Natural killer cell treated with Interleukin-12 subunit alpha and Interleukin-12 subunit beta and Interleukin-15 and Interleukin-18, amount 100 ng/mL, for 72 hours (primary cell): ENCODE measurements at regions not wholly inside any gene's neighbourhood (a gene's known extent, or its start where the extent isn't known, plus 50 kb on each side); places are given as distances from the start of the nearest gene placed in this dataset.

Experiments
- ATAC-seq, 2 donors: fragments of 150-1000 bp; cut with Tn5 transposase in 1 of 2; sonication (Bioruptor Pico), chemical (Tn5 transposase) in 1 of 2; 2 replicates each; pipeline ENCODE4 v1.10.0; 2021
- DNase-seq: peaks from one replicate; pipeline ENCODE4 v3.0.0; 2022; ENCODE audit warnings: low spot score
- H3K27ac Mint-ChIP-seq, 2 donors: 1 replicate in 1 of 2; 2 replicates in 1 of 2; pipeline ENCODE4 v1.8.0; 2022; ENCODE audit warnings: mixed read lengths in 2 of 2, mild to moderate bottlenecking in 1 of 2, moderate library complexity in 1 of 2
- H3K27me3 Mint-ChIP-seq, 2 donors: 1 replicate in 1 of 2; 2 replicates in 1 of 2; pipeline ENCODE4 v1.8.0; 2022; ENCODE audit warnings: mixed read lengths in 2 of 2
- H3K36me3 Mint-ChIP-seq: one replicate; pipeline ENCODE4 v1.8.0; 2022; ENCODE audit warnings: mixed read lengths
- H3K4me1 Mint-ChIP-seq, 2 donors: 1 replicate in 1 of 2; 2 replicates in 1 of 2; pipeline ENCODE4 v1.8.0; 2022; ENCODE audit warnings: low read depth in 2 of 2, mixed read lengths in 2 of 2, mild to moderate bottlenecking in 1 of 2
- H3K4me3 Mint-ChIP-seq: one replicate; pipeline ENCODE4 v1.8.0; 2022; ENCODE audit warnings: mixed read lengths
- H3K9me3 Mint-ChIP-seq: 2 replicates; pipeline ENCODE4 v1.8.0; 2022; ENCODE audit warnings: mixed read lengths

- no peak overlapping the region for H3K4me3 Mint-ChIP-seq
- no peaks in the 10 kb centered on the region for H3K27me3 Mint-ChIP-seq
- ATAC-seq, result peak in 1 of 2 donors; percentile 7
- H3K36me3 Mint-ChIP-seq, result no peaks in the 10 kb centered on the region
- no peak overlapping the region for H3K27ac Mint-ChIP-seq
- H3K4me1 Mint-ChIP-seq, result peaks cover 0 to 7% of the 10 kb centered on the region in 2 donors
- no peaks in the 10 kb centered on the region for H3K9me3 Mint-ChIP-seq
- no peak for DNase-seq
Measured at GRCh38 chr22:49585461-49586243, 242.0 kb downstream of the BRD1 start.

GRCh38 chr22:49583886-49584505, 243.7 kb downstream of the BRD1 start:
- Mint-ChIP-seq H3K36me3 (no peaks in the 10 kb centered on the region), H3K27me3 (no peaks in the 10 kb centered on the region), H3K4me3 (no peak overlapping the region), H3K9me3 (no peaks in the 10 kb centered on the region), H3K4me1 (peaks cover 0 to 5% of the 10 kb centered on the region in 2 donors), H3K27ac (no peak overlapping the region)
- ATAC-seq, result no peak
- DNase-seq, result no peak

GRCh38 chr22:49583341-49583740, 244.3 kb downstream of the BRD1 start:
- Mint-ChIP-seq H3K4me1 (peaks cover 0 to 5% of the 10 kb centered on the region in 2 donors), H3K36me3 (no peaks in the 10 kb centered on the region), H3K27me3 (no peaks in the 10 kb centered on the region), H3K9me3 (no peaks in the 10 kb centered on the region), H3K27ac (no peak overlapping the region), H3K4me3 (no peak overlapping the region)
- ATAC-seq (no peak), DNase-seq (no peak)

DNA sequence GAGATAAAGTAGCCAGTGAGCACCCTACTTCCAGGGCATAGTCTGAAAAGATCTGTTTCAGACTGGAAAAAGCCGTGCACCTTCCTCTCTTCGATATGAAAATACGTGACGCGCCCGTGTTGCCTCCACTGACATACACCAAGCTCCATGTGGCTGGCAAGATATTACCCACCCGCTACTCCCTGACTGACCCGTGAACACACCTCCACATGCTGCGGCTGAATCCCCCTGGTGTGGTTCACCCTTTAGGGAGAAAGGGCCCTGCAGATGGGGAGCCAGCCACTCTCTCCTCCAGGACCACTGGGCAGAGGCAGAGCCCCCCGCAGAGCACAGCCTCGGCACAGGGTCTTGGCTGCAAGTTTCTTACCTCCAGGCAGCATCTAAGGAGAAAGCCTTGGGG, 245.0 kb downstream of the BRD1 start:
- Mint-ChIP-seq H3K27ac (no peak overlapping the region), H3K36me3 (no peaks in the 10 kb centered on the region), H3K4me3 (no peak overlapping the region), H3K4me1 (peaks cover 0 to 5% of the 10 kb centered on the region in 2 donors), H3K27me3 (no peaks in the 10 kb centered on the region), H3K9me3 (no peaks in the 10 kb centered on the region)
- DNase-seq, result no peak
- ATAC-seq, result no peak

GRCh38 chr22:49582181-49582580, 245.5 kb downstream of the BRD1 start:
- Mint-ChIP-seq H3K4me1 (peaks cover 0 to 7% of the 10 kb centered on the region in 2 donors), H3K4me3 (no peak overlapping the region), H3K36me3 (no peaks in the 10 kb centered on the region), H3K9me3 (no peaks in the 10 kb centered on the region), H3K27me3 (no peaks in the 10 kb centered on the region), H3K27ac (no peak overlapping the region)
- ATAC-seq, result no peak
- no peak for DNase-seq

GRCh38 chr22:49580024-49580423, 247.6 kb downstream of the BRD1 start:
- H3K27me3 Mint-ChIP-seq, result no peaks in the 10 kb centered on the region
- H3K4me3 Mint-ChIP-seq, result no peak overlapping the region
- ATAC-seq (no peak), DNase-seq (no peak)
- H3K9me3 Mint-ChIP-seq, result no peaks in the 10 kb centered on the region
- no peak overlapping the region for H3K27ac Mint-ChIP-seq
- no peaks in the 10 kb centered on the region for H3K36me3 Mint-ChIP-seq
- peaks cover 0 to 5% of the 10 kb centered on the region in 2 donors for H3K4me1 Mint-ChIP-seq

DNA sequence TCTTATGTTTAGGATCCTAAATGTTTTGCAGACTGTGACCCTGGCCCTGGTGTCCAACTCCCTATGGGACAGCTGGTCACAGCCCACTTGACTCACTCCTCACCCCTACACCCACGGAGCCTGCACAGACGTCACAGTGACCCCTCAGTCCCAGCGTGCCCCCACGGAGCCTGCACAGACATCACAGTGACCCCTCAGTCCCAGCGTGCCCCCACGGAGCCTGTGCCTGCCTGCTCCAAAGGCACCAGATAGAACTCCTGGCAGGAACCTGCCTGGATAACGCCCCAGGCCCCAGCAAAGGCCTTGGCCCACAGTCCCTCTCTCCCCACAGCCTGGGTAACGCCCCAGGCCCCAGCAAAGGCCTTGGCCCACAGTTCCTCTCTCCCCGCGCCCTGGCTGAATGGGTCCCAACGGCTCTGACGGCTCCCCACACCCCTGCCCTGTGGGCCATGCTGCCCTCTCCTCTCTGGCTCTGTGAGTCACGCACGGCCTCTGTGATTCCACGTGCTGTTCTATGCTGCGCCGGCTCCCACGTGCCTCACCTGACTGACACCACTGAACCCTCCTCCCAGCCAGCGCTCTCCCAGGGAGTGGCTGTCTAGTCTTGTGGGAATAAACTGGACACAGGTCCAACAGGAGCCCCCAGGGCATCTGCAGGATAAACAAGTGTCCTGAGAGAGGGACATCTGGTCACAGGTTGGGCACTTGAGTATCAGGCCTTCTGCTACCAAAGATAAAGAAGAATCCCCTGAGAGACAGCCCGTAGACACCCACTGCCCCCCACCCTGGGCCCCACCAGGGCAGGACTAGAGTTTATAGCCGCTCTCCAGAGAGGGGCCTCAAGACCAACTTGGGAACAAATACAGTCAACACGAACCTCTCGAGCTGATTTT, 250.3 kb downstream of the BRD1 start:
- no peak for ATAC-seq
- DNase-seq, result peak; percentile 55
- Mint-ChIP-seq H3K4me1 (peaks cover 0 to 5% of the 10 kb centered on the region in 2 donors), H3K27me3 (no peaks in the 10 kb centered on the region), H3K4me3 (no peak overlapping the region), H3K9me3 (no peaks in the 10 kb centered on the region), H3K27ac (no peak overlapping the region), H3K36me3 (no peaks in the 10 kb centered on the region)

DNA sequence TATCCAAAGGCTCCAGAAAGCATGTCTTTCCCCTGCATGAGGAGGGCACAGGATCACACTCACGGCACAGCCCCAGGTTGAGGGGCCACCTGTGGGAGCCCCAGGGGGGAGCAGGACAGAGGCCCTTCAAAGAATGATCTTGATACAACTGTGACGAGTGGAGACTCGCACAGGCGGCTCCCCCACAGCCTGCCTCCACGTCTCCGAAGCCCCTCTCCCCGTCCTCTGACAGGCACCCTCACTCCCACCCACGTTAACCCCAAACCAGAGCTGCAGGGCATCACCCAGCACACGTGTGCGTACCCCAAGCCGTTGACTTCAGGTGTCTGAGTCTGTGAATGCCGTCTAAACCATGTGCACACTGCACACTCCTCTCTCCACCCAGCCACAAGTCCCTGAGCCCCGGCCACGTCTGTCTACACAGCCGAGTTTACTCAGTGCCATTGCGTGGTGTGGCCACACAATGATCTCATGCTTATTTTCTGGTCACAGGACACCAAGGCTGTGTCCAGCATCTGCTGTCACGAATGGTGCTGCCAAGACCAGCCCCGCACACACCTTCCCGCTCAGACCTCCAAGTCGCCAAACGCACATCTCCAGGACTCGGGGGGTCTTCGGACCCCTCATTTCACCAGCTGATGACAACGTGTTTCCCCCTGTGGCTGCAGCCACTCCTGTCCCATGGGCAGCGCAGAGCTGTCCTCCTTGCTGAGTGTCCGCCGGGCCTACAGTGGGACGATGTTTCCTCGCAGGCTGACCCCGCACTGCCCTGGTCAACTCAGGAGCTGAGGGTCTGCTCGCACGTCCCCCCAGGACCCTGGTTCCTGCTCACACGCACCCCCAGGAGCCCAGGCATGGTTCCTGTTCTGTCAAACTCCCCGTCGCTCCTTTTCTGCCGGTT, 251.2 kb downstream of the BRD1 start:
- Mint-ChIP-seq H3K4me1 (peaks cover 0 to 5% of the 10 kb centered on the region in 2 donors), H3K9me3 (no peaks in the 10 kb centered on the region), H3K27me3 (no peaks in the 10 kb centered on the region), H3K4me3 (no peak overlapping the region), H3K27ac (no peak overlapping the region), H3K36me3 (no peaks in the 10 kb centered on the region)
- ATAC-seq (no peak), DNase-seq (peak; percentile 55)

- Mint-ChIP-seq H3K9me3 (no peaks in the 10 kb centered on the region), H3K4me1 (peaks cover 0 to 5% of the 10 kb centered on the region in 2 donors), H3K27ac (no peak overlapping the region), H3K4me3 (no peak overlapping the region), H3K27me3 (no peaks in the 10 kb centered on the region), H3K36me3 (no peaks in the 10 kb centered on the region)
- peak; percentile 41 for DNase-seq
- ATAC-seq, result no peak
Measured at GRCh38 chr22:49575703-49576081, 252.0 kb downstream of the BRD1 start.

DNA sequence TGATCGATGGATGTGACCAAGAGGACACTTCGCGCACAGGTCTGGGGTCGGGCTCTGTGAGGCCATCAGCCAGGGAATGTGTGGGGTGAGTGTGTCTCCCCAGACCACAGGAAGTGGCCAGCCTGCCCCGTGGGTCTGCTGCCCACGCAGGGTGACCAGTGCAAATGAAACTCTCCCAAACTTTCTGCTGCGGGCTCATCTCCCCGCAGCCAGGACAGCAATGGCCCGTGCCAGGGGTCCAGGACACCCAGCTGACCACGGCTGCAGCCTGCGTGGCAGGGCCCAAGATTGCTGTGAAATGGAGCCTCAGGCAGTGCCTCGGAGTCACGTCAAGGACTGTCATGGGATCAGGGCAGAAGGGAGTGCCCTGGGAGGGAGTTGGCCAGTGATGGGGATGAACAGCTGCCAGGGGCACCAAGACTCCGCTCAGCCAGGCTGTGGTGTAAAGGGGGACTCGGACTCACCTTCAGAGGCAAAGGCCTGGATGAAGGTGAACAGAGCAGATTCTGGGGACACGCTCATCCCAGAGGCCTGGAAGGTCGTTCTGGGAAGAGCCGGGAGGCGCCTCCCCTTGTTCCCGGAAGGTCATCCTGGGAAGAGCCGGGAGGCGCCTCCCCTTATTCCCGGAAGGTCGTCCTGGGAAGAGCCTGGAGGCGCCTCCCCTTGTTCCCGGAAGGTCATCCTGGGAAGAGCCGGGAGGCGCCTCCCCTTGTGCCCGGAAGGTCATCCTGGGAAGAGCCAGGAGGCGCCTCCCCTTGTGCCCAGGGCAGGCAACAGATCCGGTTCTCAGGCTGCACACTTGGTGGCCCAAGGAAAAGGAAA, 252.6 kb downstream of the BRD1 start:
- ATAC-seq (peak in 1 of 2 donors; percentile 28), DNase-seq (peak; percentile 38)
- Mint-ChIP-seq H3K27ac (no peak overlapping the region), H3K27me3 (no peaks in the 10 kb centered on the region), H3K4me1 (peaks cover 0 to 5% of the 10 kb centered on the region in 2 donors), H3K36me3 (no peaks in the 10 kb centered on the region), H3K9me3 (no peaks in the 10 kb centered on the region), H3K4me3 (no peak overlapping the region)

- Mint-ChIP-seq H3K9me3 (no peaks in the 10 kb centered on the region), H3K4me3 (no peak overlapping the region), H3K4me1 (peaks cover 0 to 5% of the 10 kb centered on the region in 2 donors), H3K27me3 (no peaks in the 10 kb centered on the region), H3K27ac (no peak overlapping the region), H3K36me3 (no peaks in the 10 kb centered on the region)
- no peak for ATAC-seq
- DNase-seq, result peak; percentile 45
Measured at GRCh38 chr22:49574205-49574880, 253.3 kb downstream of the BRD1 start.

DNA sequence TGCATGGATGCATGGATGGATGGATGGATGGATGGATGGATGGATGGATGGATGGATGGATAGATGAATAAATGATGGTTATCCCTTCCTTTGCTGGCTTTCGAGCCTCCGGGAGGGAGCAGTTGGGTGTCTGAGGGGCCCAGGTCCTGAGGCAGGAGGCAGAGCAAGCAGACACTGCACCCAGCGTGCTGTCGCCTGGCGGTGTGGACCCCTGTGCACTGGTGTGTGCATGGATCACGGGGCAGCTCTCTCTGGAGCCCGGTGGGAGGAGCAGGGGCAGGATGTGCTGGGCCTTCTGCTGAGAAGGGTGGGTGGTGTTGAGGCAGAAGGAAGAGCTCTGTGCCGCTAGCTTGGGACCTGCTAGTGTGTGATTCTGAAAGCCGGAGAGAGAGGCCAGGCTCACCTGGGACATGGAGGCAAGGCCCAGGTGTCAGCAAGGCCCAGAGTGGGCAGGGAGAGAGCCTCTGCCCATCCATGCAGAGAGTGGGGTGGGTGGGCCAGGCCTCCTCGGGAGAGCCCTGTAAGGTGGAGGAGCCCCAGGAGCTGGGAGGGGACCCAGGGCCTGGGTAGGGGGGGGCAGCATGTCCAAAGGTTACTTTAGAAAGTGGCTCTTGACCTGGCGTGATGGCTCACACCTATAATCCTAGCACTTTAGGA, 254.4 kb downstream of the BRD1 start:
- Mint-ChIP-seq H3K9me3 (no peaks in the 10 kb centered on the region), H3K4me3 (no peak overlapping the region), H3K27ac (no peak overlapping the region), H3K4me1 (peaks cover 0 to 5% of the 10 kb centered on the region in 2 donors), H3K36me3 (no peaks in the 10 kb centered on the region), H3K27me3 (no peaks in the 10 kb centered on the region)
- DNase-seq, result peak; percentile 48
- ATAC-seq, result no peak
